HFF-Myc (cell line): ENCODE measurements at regions not wholly inside any gene's neighbourhood (a gene's known extent, or its start where the extent isn't known, plus 50 kb on each side); places are given as distances from the start of the nearest gene placed in this dataset.
"Not testable (repeated sequence)": the region's sequence is repeated elsewhere in the genome, so short reads cannot be mapped to it uniquely, and the experiment has no call there.

Experiments
- DNase-seq: peaks from one replicate; pipeline ENCODE4 v3.0.0-alpha.2; 2011; ENCODE audit warnings: low read depth; ENCODE audit errors: extremely low read depth
- H3K4me3 ChIP-seq: replicated peaks from 2 replicates; pipeline ENCODE4 v1.5.1; 2011; ENCODE audit warnings: low read depth, mild to moderate bottlenecking, control low read depth, low read length
- CTCF ChIP-seq: IDR thresholded peaks from 2 replicates; pipeline ENCODE4 v1.5.1; 2012; ENCODE audit warnings: mild to moderate bottlenecking, low read depth, low read length, control low read depth; ENCODE audit errors: missing control alignments

GRCh38 chr5:130529111-130529510 lies 624.8 kb downstream of the CHSY3 start:
- no peak for TF ChIP-seq CTCF
- no peak for DNase-seq
- H3K4me3 ChIP-seq: no peak overlapping the region

DNA sequence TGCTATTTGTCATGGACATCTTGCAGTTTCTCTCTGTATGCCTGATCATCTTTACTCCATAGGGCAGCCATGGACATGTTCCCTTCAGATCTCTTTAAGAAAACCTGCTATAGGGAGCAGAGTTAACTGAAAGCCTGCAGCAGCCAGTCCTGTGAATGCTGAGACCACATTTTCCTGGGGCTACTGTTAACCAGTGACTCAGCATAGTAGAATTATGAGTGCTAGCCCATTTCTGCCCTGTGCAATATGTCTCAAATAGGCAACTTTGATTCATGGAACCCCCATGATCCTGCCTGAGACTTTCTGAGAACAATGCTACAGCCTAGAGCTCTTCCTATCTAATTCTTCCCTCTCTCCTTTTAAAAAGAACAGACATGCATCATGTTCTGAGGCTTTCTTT lies 624.2 kb downstream of the CHSY3 start:
- no peak overlapping the region for H3K4me3 ChIP-seq
- DNase-seq: no peak
- no peak for TF ChIP-seq CTCF

DNA sequence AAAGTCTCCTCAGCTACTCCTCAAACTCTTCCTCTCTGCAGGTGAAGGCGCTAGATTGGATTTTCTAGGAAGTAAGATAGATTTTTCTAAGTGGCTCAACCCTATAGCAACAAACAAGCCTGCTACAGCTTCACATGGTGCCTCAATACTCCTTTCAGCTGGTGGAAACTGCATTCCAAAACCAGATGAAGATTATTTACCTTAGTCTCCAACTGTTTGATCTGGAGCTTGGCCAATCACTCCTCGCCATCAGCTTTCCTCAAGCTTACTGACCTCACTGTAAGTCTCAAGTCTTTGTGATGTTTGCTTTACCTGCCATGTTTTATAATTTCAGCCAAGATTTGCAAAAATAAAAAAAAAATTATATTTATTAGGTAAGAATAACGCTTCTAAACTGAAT lies 622.4 kb downstream of the CHSY3 start:
- no peak overlapping the region for H3K4me3 ChIP-seq
- DNase-seq: no peak
- no peak for TF ChIP-seq CTCF

DNA sequence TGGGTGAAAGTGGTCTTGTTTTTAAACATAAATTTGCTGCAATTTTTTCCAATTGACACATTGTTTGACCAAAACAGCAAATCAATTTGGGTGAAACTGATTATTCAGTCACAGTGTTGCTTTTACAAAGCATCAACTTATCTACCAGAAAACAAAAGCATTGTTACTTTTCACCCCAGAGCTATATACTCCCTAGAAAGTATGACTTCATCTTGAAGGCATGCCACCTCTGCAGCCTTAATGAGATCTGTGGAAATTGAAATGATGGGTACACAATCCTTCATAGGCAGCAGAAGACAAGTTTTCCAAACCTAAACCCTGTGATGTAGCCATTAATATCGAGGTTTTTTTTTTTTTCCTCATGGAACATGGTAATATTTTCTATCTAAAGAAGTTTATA lies 615.9 kb downstream of the CHSY3 start:
- no peak for TF ChIP-seq CTCF
- H3K4me3 ChIP-seq: no peak overlapping the region
- DNase-seq: no peak

DNA sequence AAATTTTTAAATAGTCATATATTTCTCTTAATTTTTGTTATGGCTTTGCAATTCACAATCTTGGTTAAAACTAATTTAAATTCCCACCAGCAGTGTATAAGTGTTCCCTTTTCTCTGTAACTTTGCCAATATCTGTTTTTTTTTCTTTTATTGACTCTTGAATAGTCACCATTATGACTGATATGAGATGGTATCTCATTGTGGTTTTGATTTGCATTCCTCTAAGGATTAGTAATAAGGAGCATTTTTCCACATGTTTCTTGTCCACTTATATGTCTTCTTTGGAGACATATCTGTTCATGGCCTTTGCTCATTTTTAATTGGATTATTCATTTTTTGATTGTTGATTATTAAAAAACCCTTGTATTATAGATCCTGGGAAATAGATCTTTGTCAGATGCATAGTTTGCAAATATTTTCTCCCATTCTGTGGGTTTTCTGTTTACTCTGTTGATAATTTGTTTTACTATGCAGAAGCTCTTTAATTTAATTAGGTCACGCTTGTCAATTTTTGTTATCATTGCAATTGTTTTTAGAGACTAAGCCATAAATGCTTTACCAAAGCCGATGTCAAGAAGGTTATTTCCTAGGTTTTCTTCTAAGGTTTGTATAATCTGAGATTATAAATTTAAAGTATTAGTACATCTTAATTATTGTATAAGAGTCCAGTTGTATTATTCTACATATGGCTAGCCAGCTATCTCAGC lies 610.9 kb downstream of the CHSY3 start:
- H3K4me3 ChIP-seq: no peak overlapping the region
- TF ChIP-seq CTCF: no peak
- no peak for DNase-seq

- no peak for DNase-seq
- H3K4me3 ChIP-seq: no peak overlapping the region
- TF ChIP-seq CTCF: no peak
Measured at GRCh38 chr5:130502702-130503101, 598.4 kb downstream of the CHSY3 start.

GRCh38 chr5:130501151-130501865 lies 597.0 kb downstream of the CHSY3 start:
- no peak overlapping the region for H3K4me3 ChIP-seq
- no peak for DNase-seq
- no peak for TF ChIP-seq CTCF

DNA sequence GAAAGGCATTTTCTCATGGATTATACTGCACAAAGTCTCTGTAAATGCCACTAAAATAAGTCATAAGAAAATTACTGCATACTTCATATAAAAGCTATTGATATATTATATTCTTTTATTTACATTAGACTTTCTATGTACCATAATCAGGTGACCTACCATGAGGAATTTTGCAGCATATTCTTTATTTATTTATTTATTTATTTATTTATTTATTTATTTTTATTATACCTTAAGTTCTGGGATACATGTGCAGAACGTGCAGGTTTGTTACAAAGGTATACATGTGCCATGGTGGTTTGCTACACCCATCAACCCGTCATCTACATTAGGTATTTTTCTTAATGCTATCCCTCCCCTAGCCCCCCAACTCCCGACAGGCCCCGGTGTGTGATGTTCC lies 596.2 kb downstream of the CHSY3 start:
- not testable (repeated sequence) for DNase-seq, H3K4me3 ChIP-seq
